HPDE6-E6E7 (cell line): ENCODE measurements at regions not wholly inside any gene's neighbourhood (a gene's known extent, or its start where the extent isn't known, plus 50 kb on each side); places are given as distances from the start of the nearest gene placed in this dataset.
A peak's percentile ranks its signal among the peaks of the same experiment; 100 is the strongest.
"Not testable (repeated sequence)": the region's sequence is repeated elsewhere in the genome, so short reads cannot be mapped to it uniquely, and the experiment has no call there.

Experiments
- DNase-seq: peaks from one replicate; pipeline ENCODE4 v3.0.0; 2011; ENCODE audit warnings: missing footprints; ENCODE audit errors: extremely low spot score

- DNase-seq, result no peak
Observed at GRCh38 chr12:92273076-92273475, 127.4 kb upstream of the BTG1 start.

DNA sequence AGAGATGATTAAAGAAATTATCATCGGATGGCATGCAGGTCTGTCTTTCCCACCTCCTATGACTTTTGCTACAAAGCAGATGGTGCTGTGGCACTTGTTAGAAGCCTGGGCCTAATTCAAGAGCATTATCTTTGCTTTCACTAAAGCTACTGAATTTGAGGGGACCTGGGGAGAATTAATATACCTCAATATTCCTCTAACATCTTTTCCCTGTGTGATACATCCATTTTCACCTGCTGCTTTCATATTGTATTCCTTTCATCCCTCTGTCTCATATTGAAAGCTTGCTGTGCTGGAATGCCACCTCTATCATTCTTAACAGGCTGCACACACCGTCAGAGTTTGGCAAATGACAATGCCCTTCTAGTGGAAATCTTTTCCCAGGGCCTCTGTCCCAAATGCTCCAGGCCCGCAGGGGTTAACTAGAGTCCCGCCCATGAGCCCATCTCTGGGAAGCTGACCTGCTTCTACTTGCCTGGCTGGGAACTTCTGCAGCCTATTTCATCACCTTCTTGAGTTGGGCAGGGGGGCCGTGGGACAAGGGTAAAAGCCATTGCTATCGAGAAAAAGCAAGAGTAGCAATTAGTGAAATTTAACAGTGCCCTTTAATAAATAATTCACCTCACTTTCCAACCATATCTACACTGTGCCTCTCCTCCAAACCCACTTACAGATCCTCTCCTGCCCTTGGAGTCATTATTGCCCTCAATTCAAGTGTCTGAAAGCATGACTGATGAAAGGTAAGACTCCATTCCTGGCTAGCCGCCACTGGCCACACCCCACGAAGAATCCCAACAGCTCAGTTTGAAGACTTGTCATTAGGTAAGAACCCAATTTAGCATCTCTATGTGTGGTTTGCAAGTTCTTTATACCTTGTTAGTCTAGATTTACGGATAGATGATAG is 126.7 kb upstream of the BTG1 start:
- DNase-seq, result peak; percentile 14

DNA sequence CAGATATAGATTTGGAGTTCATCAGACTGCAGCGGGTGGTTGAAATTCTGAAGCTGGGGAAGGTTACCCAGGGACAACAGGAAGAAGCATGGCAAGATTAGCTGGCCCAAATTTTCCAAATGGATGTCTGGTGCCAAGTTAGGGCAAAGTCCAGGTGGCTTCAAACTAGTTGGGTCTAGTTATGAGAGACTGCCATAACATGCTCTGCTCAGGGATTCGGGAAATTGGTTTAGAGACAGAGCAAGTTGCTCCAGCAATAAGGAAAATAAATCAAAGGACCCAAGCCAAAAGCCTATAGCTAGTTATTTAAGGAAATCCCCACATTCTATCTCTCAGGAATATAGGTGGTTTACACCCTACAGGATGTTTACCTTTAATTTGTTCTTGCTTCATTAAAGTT is 125.7 kb upstream of the BTG1 start:
- DNase-seq, result no peak

DNA sequence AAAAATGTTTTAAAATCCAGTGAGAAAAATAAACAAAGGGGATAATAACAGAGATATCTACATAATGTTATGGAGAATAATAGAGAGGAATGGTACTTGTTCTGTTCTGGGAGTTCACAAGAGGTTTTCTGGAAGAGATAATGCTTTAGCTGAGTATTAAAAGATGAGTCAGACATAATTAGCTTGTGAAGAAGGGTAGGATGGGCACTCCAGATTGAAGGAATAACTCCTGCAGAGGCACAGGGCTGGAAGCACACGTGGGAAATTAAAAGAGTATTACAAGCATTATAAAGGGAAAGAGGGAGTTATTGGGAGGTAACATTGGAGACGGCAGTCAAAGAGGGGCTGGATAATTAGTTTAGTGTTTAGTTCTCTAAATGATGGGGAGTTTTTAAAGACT is 124.9 kb upstream of the BTG1 start:
- DNase-seq, result no peak

DNA sequence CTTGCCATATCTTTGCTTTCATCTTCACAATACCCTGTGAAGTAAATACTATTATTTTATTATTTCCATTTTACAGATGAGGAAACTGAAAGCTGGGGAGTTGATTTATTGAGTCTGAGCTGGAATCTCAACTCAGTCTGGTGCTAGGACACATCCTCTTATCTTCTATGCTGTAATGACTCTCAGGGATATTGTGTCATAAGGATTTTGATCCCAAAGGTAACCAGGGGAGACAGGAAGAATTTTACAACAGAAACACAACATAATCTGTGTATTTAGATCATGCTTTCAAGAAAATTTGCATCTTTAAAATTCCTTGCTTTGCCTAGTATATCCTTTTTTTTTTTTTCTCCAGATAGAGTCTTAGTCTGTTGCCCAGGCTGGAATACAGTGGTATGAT is 123.3 kb upstream of the BTG1 start:
- no peak for DNase-seq

DNA sequence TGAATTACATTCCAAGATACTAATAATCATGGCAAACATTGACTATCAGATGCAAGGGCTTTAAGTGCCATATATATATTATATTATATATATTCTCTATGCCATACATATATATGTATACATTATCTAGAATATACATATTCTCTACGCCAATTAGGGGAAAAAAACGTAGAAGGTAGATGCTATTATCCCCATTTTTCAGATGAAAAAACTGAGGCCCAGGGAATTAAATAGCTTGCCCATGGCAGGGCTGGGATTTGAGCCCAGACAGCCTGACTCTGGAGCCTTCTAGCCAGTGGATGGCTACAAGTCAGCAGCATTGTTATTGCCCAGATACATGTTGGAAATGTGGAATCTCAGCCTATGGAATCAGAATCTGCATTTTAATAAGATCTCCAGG is 116.0 kb upstream of the BTG1 start:
- DNase-seq, result no peak

DNA sequence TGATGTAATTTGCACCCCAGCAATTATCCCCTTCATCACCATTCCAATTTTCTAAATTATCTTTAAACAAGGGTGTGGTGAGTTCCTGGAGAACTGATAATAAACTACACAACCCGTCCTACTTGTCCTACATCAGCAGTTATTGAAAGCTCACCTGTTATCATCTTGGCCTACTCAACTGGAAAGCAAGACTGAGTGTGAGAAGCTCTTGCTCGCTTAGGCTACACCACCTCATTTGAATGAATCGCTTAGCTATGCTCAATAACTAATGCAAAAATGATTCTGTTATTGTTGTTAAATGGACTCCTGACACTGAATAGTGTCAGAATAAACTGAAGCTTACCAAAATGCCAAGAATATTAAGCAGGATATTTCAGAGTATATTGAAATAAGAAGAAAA is 115.4 kb upstream of the BTG1 start:
- no peak for DNase-seq

DNA sequence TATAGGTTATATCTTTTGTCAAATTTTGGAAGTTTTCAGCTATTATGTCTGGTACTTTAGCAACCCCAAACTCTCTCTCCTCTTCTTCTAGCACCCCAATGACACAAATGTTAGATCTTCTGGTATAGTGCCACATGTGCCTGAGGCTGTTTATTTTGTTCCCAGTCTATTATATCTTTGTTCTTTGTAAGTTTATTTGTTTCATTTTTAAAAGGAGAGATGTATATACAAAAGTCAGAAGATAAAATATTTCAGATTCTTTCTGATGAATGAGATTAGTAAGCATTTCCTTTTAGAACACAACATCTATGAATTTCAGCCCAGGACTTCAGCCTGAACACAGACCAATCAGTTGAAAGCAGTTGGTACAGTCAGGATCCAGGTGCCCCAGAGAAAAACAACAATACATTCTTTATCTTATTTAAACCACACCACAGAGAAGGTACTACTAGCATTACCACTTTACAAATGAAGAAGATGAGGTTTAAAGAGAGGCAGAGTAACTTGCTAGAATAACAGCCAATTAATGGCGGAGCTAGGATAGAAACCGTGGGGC is 114.1 kb upstream of the BTG1 start:
- DNase-seq, result no peak

- no peak for DNase-seq
Observed at GRCh38 chr12:92259291-92259690, 113.6 kb upstream of the BTG1 start.

DNA sequence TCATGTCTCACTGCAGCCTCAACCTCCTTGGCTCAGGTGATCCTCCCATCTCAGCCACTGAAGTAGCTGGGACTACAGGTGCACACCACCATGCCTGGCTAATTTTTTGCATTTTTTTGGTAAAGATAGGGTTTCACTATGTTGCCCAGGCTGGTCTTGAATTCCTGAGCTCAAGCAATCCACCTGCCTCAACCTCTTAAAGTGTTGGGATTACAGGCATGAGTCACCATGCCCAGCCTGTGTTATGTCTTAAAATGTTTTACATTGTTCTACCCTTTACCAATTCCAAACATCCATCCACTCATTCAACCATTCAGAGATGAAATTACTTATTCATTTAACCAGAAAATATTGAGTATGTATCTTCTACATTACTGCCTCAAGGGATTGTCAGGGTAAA is 111.6 kb upstream of the BTG1 start:
- DNase-seq, result no peak

GRCh38 chr12:92255741-92256140 is 110.1 kb upstream of the BTG1 start:
- DNase-seq, result no peak

DNA sequence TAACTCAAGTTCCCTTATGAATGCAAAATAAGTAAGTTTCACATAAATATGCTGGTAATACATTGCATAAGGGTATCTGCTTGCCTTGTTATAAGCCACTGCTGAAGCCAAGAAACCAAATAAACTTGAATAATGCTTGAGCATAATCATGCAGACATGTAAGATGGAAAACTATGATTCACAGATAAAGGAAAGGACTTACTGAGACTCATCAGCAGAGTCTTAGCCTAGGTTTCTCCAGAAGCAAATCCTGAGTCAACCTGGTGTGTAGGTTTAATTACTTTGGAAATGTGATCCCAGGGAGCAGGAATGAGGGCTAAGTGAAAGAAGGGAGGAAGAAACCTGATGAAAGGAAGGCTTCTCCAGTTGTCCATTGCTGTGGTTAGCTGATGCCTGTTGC is 107.7 kb upstream of the BTG1 start:
- DNase-seq, result no peak

GRCh38 chr12:92248977-92249376 is 103.3 kb upstream of the BTG1 start:
- no peak for DNase-seq

GRCh38 chr12:92244036-92244435 is 98.4 kb upstream of the BTG1 start:
- DNase-seq, result no peak

GRCh38 chr12:92242907-92243306 is 97.3 kb upstream of the BTG1 start:
- DNase-seq, result no peak

- DNase-seq, result no peak
Observed at GRCh38 chr12:92237762-92238523, 92.3 kb upstream of the BTG1 start.

DNA sequence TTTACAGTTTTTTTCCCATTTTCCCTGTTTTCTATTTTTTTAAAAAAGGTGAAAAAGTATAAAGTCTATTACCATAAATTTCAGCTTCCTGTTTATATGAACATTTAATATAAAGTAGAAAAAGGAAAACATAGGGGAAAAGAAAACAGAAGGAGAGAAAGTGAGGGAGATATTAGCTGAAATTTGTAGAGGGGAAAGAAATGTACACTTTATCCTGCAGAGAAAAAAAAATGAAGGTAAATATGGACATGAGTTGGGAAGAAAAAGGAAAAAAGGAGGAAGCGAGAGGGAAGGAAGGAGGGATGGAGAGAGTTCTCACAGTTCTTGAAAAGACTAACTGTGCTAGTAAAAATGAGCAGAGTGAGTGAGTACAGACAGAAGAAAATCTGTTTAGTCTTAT is 91.6 kb upstream of the BTG1 start:
- DNase-seq, result no peak

GRCh38 chr12:92235703-92236472 is 90.2 kb upstream of the BTG1 start:
- DNase-seq, result no peak

DNA sequence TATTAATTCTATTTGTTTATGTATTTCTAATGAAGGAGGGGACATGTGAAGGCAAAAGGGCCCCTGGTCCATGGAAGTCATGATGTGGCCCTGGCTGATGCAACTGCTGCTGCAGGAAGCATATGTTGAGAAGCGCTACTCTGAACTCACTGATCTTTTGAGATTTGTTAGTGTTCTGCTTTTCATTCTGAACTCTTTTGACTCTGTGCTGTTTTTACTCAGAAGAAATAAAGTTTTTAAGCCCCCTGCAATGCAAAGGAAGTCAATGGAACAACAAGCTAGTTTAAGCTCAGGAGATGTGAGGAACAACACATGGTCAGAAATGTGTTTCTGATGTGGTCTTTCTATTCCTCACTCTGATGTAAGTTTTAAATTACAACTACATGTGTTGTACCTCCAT is 88.9 kb upstream of the BTG1 start:
- DNase-seq, result no peak

DNA sequence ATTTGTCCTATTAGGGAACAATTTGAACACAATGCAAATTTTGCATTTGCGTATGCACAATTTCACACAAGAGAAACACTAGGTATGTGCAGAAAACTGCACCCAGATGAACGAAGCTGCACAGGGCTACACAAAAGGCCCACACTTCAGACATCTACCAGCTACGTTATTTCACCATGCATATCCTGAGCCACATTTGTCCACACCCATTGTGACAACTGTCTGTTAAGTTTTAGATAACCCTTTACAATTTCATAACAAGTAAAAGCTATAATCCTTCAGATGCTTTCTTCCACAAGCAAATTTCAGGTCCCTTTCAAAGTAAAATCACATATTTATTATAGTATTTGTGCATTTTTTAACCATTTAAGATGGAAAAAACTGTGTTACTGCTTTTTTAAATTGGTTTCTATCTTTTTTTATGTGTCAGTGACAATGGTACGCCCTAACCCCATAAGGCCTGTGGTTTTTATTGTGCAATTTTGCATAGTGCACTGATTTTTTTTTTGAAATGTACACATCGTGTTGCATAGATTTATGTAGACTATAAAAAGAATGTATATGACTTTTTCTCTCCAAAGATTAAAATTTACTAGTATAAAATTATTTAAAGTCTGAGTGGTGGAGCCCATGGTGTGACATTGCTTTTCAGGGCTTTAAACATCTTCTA is 87.8 kb upstream of the BTG1 start:
- no peak for DNase-seq

DNA sequence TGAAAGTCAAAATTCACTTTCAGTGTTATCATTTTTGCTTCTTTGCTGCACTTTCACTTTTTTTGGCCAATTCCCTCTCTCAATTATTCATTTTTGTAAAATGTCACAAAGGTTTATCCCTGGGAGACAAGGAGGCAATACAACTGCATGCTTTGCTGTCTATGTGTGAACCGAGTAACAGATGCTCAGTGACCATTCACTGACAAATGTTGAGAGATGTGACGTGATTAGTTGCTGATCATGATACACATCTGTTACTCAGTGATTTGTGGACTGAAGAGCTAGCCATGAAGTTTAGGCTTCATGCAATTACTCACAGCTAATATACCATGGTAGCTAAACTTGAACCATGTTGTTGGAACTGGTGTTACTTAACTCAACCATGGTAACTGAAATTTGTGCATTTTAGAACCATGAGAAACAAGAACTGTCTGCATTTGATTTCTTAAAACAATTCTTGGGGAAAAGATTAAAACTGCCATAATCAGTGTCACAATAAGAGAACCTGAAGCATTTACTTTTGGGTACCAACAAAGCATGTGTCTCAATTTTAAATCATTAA is 86.8 kb upstream of the BTG1 start:
- DNase-seq, result not testable (repeated sequence)
